HG02981 (cell line): ENCODE measurements at regions not wholly inside any gene's neighbourhood (a gene's known extent, or its start where the extent isn't known, plus 50 kb on each side); places are given as distances from the start of the nearest gene placed in this dataset.
"Not testable (repeated sequence)": the region's sequence is repeated elsewhere in the genome, so short reads cannot be mapped to it uniquely, and the experiment has no call there.

Source experiments
- ATAC-seq: cut with Tn5 transposase; IDR thresholded peaks from one replicate; pipeline ENCODE4 v1.9.1; 2021; ENCODE audit warnings: mild to moderate bottlenecking, moderate library complexity; ENCODE audit not compliant: unreplicated experiment

- ATAC-seq = no peak
Measured at GRCh38 chr18:1270081-1270480, 365.4 kb downstream of the ADCYAP1 start.

GRCh38 chr18:1273469-1273868 is 368.8 kb downstream of the ADCYAP1 start:
- ATAC-seq = no peak

- no peak for ATAC-seq
Measured at GRCh38 chr18:1292167-1292566, 387.5 kb downstream of the ADCYAP1 start.

GRCh38 chr18:1294229-1294628 is 389.6 kb downstream of the ADCYAP1 start:
- no peak for ATAC-seq

GRCh38 chr18:1296237-1296636 is 391.6 kb downstream of the ADCYAP1 start:
- no peak for ATAC-seq

- ATAC-seq = no peak
Measured at GRCh38 chr18:1302861-1303260, 398.2 kb downstream of the ADCYAP1 start.

GRCh38 chr18:1304392-1304992 is 399.8 kb downstream of the ADCYAP1 start:
- ATAC-seq = no peak

- ATAC-seq = no peak
Measured at GRCh38 chr18:1306641-1307040, 402.0 kb downstream of the ADCYAP1 start.

- ATAC-seq = no peak
Measured at GRCh38 chr18:1308686-1309085, 404.0 kb downstream of the ADCYAP1 start.

- ATAC-seq = no peak
Measured at GRCh38 chr18:1311376-1311775, 406.7 kb downstream of the ADCYAP1 start.

GRCh38 chr18:1335345-1335744 is 430.7 kb downstream of the ADCYAP1 start:
- not testable (repeated sequence) for ATAC-seq

GRCh38 chr18:1350931-1351450 is 446.3 kb downstream of the ADCYAP1 start:
- no peak for ATAC-seq

- no peak for ATAC-seq
Measured at GRCh38 chr18:1353025-1353424, 448.4 kb downstream of the ADCYAP1 start.

GRCh38 chr18:1357724-1358123 is 453.1 kb downstream of the ADCYAP1 start:
- no peak for ATAC-seq

- no peak for ATAC-seq
Measured at GRCh38 chr18:1361936-1362335, 457.3 kb downstream of the ADCYAP1 start.

- peak; percentile 43 for ATAC-seq
Measured at GRCh38 chr18:1370552-1370951, 465.9 kb downstream of the ADCYAP1 start.

GRCh38 chr18:1371724-1372123 is 467.1 kb downstream of the ADCYAP1 start:
- no peak for ATAC-seq

GRCh38 chr18:1383465-1383864 is 478.8 kb downstream of the ADCYAP1 start:
- no peak for ATAC-seq

- ATAC-seq = not testable (repeated sequence)
Measured at GRCh38 chr18:1388468-1388867, 483.8 kb downstream of the ADCYAP1 start.

GRCh38 chr18:1392046-1392445 is 487.4 kb downstream of the ADCYAP1 start:
- no peak for ATAC-seq

GRCh38 chr18:1392865-1393734 is 488.4 kb downstream of the ADCYAP1 start:
- ATAC-seq = no peak

GRCh38 chr18:1393929-1394328 is 489.3 kb downstream of the ADCYAP1 start:
- no peak for ATAC-seq
